GM19025 (cell line): ENCODE measurements at regions not wholly inside any gene's neighbourhood (a gene's known extent, or its start where the extent isn't known, plus 50 kb on each side); places are given as distances from the start of the nearest gene placed in this dataset.

Experiments
- ATAC-seq: cut with Tn5 transposase; IDR thresholded peaks from one replicate; pipeline ENCODE4 v1.9.1; 2021; ENCODE audit warnings: mild to moderate bottlenecking, low read depth, moderate library complexity; ENCODE audit not compliant: unreplicated experiment

DNA sequence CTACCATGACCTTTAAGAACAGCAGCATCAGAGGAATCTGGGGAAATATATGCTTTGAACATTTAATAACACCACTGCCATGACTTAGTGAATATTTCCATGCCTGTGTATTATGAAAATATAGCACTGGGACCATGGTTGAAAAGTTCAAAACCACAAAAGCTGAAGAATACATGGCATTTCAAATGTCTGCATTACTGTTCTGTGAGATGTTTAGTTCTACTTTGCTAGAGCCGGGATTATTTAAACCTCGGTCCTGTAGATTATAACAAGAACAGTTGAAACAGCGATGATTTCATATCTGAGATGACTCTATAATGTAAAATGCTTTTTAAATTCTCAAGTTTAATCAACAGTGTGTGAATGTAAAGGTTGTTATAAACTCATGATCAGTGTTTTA is 126.7 kb upstream of the AGA start:
- ATAC-seq: no peak

GRCh38 chr4:177569434-177569833 is 127.2 kb upstream of the AGA start:
- ATAC-seq: no peak

DNA sequence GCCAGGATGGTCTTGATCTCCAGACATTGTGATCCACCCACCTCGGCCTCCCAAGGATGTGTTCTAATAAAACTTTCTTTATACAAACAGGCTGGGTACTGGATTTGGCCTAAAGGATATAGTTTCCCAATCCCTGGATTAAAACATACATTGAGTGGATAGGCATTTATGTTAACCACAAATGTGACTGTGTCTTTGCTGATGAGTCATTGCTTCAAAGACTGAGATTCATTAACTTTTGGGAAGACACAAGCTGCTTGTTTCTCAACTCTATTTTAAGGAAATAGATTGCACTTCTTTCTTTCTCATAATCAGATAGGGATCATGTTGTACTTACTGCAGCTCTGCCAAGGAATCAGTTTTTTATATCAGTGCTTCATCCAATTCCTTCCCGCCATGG is 131.3 kb upstream of the AGA start:
- no peak for ATAC-seq

DNA sequence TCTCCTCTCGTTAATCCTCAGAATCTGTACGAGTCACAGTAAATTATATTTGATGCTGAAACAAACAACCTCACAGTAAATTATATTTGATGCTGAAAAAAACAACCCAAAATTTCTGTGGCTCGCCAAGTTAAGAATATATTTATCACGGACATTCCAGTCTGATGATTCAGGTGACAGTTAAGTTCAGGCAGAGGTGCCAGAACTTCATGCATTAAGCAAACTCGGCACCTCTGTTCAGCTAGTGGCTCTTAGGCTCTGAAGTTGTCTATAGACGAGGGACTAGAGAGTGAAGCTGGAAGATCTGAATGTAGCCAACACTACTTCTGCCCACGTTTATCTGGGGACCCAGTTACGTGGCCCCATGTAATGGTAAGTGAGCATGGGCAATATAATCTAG is 132.2 kb upstream of the AGA start:
- no peak for ATAC-seq

GRCh38 chr4:177579649-177580048 is 137.4 kb upstream of the AGA start:
- ATAC-seq: no peak

GRCh38 chr4:177582992-177583391 is 140.8 kb upstream of the AGA start:
- ATAC-seq: no peak

DNA sequence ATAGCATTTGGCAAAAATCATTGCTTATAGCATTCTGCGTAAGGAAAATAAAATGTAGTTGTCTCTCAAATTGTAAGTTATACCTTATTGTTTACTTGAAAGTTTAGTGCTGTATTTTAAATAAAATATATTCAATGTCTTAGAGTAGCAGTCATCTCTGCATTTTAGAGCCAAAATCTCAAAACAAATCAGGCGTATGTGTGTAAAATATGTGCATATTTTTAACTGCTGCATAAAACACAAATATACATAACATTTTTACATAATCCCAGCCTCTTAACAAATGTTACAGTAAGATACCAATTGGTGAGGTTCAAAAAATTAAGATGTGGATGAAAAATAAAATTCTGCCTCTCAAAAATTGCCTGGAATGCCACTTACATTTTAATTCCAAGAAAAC is 145.8 kb upstream of the AGA start:
- ATAC-seq: no peak

DNA sequence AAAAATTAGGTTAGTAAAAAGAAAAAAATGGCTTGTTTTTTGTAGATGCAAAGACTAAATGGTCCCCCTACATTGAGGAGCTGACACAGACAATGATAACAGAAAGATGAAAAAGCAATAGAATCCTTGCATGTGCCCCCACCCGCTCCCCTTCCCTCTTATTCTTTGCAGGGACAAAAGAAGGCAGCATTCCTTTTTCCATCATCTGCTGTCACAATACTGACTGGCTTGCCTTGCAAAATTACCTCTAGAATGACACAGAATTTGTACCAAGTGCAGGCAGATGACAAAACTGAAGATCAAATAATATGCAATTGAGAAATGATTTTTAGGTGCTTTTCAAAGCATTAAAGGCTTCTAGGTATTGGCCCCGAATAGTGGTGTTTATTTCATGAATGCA is 153.1 kb upstream of the AGA start:
- no peak for ATAC-seq

GRCh38 chr4:177596035-177596434 is 153.8 kb upstream of the AGA start:
- no peak for ATAC-seq

DNA sequence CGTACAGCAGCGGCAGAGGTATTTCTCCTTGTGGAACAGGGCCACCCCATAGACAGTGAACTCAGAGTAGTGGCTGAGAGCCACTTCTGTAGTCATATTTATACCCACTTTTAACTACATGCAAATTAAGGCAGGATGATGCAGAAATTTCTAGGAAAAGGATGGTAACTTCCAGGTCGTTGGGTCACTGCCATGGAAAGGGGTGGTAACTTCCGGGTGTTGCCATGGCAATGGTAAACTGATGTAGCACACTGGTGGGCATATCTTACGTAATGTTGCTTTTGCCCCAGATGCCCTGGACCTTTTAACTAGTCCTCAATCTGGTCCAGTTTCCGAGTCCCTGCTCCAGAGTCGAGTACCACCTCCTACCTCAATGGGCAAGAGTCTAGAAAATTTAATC is 154.8 kb upstream of the AGA start:
- no peak for ATAC-seq

GRCh38 chr4:177605252-177605651 is 163.0 kb upstream of the AGA start:
- no peak for ATAC-seq

GRCh38 chr4:177607111-177607573 is 164.9 kb upstream of the AGA start:
- ATAC-seq: no peak

DNA sequence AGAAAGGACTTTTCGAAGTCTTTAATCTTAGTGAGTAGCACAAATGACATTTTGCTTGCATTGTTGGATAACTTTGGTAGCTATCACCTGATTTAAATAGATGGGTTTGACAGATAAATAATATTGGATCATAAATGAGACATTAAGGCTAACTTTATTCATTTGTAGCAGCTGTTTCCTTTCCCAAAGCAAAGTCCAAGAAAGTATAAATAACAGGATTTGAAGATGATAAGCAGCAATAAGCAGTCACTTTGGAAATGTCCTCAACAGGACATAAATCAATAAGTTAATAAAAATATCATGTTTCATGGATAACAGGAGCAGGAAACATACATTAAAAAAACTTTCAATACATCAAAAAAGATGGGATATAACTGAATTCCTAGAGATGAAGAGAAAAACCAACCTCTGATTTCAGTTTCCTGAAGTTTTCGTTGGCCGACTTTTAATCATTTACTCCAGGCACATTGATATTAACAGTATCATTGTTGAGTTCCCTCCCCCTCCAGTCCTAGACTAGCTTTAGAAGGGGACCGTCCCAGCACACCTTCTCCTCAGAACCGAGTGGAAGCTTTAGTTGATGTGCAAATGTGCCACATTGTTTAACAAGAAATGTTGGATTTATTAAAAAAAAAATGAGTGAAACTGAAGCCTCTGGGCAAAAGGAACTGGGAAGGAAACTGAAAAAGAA is 169.9 kb upstream of the AGA start:
- no peak for ATAC-seq

GRCh38 chr4:177612684-177613083 is 170.4 kb upstream of the AGA start:
- ATAC-seq: no peak

- no peak for ATAC-seq
Observed at GRCh38 chr4:177632481-177632880, 190.2 kb upstream of the AGA start.

- no peak for ATAC-seq
Observed at GRCh38 chr4:177638871-177639270, 196.6 kb upstream of the AGA start.

GRCh38 chr4:177640864-177641263 is 198.6 kb upstream of the AGA start:
- no peak for ATAC-seq

GRCh38 chr4:177660223-177660622 is 218.0 kb upstream of the AGA start:
- no peak for ATAC-seq

DNA sequence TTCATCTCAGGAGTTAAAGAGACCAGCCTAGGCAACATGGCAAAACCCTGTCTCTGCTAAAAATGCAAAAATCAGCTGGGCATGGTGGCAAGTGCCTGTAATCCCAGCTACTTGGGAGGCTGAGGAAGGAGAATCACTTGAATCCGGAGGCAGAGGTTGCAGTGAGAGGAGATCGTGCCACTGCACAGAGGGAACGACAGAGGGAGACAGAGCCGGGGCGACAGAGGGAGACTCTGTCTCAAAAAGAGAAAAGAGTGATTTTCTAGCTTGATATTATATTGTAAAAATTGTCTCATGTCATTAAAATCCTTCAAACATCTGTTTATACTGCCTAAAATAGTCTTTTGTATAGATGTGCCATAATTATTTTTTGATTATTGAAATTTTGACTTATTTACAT is 225.4 kb upstream of the AGA start:
- ATAC-seq: no peak

DNA sequence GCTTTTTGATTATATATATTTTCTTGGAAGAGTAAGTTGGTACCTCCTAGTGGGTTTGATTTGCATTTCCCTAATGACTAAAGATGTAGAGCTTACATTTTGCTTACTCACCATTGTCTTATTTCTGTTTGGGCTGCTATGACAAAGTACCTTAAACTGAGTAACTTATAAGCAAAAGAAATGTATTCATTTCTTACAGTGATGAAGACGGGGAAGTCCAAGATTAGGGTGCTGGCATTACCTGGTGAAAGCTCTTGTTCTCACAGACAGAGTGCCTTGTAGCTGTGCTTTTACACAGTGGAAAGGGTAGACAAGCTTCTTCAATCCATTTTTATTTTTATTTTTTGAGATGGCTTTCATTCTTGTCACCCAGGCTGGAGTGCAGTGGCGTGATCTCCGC is 229.2 kb upstream of the AGA start:
- ATAC-seq: no peak

- no peak for ATAC-seq
Observed at GRCh38 chr4:177671845-177672244, 229.6 kb upstream of the AGA start.

DNA sequence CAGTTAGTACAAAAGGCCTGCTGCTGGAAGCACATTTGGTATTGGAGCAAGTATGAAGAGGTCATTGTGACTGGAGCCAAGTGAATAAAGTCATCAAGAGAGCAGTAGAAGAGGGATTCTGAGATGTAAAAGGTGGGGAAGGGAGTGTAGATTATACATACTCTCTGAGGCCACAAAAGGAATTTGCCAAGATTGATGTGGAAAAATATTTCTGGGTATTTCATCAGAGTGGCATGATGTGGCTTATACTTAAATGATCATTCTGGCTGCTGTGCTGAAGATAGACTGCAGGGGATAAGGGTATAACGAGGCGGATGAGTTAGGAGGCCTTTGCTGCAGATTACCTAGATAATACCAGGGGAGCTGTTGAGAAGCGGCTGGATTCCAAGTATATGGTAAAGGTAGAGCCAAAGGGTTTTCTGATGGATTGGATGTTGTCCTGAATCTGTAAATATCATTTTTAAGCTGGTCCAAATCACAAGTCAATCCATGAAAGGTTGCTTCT is 231.8 kb upstream of the AGA start:
- no peak for ATAC-seq

DNA sequence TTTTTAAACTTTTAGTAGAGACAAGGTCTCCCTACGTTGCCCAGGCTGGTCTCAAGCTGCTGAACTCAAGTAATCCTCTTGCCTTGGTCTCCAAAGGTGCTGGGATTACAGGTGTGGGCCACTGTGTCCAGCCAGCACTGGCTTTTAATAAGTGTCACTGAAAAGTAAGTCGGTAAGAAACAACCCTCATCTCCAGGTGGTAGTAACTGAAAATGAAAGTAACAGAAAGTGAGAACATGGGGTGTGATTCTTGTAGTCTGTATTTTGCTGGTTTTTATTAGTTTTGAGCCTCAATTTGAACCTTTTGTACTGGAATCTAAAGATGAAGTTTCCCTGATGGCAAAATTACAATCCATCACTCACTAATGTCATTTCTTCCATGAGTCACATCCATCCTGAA is 238.1 kb upstream of the AGA start:
- no peak for ATAC-seq
